Caco-2 (cell line): ENCODE measurements at regions not wholly inside any gene's neighbourhood (a gene's known extent, or its start where the extent isn't known, plus 50 kb on each side); places are given as distances from the start of the nearest gene placed in this dataset.

ENCODE experiments used
- BruUV-seq: library from RNA; stranded (reverse); fragments of 400-500 nt; replicated peaks from 2 replicates; lab custom pipeline; 2021; lab: Mats Ljungman, UMichigan
- CTCF ChIA-PET: fragments of 300-600 bp; sonication (Branson Sonifier 250); formaldehyde crosslinking; loops from one replicate; lab custom pipeline; 2022; ENCODE audit warnings: antibody characterized with exemption; lab: Charles Lee
- POLR2A ChIA-PET: fragments of 300-600 bp; sonication (Branson Sonifier 250); formaldehyde crosslinking; loops from one replicate; lab custom pipeline; 2022; ENCODE audit warnings: antibody characterized with exemption; lab: Charles Lee
- DNase-seq, 2 experiments: peaks; one replicate each; pipeline versions ENCODE4 v3.0.0 to v3.0.0-alpha.2; 2020 to 2022
- H3K27me3 ChIP-seq: replicated peaks from 2 replicates; pipeline ENCODE4 v1.6.0; 2011; ENCODE audit warnings: low read length; ENCODE audit not compliant: control insufficient read depth, insufficient read depth
- H3K36me3 ChIP-seq: 2 replicates; pipeline ENCODE4 v1.5.1; 2011; ENCODE audit warnings: low read length; ENCODE audit not compliant: control insufficient read depth, insufficient read depth
- H3K4me1 ChIP-seq: fragments of 250-450 bp; sonication (Bioruptor Pico); 2 replicates; pipeline ENCODE4 v1.5.1; 2020; ENCODE audit warnings: mild to moderate bottlenecking
- H3K4me3 ChIP-seq: 2 replicates; pipeline ENCODE4 v1.5.1; 2011; ENCODE audit warnings: low read depth, mild to moderate bottlenecking, control low read depth, low read length
- H3K9me3 ChIP-seq: fragments of 250-450 bp; sonication (Bioruptor Pico); 2 replicates; pipeline ENCODE4 v1.5.1; 2020; ENCODE audit warnings: mild to moderate bottlenecking, moderate library complexity
- H3K27ac Mint-ChIP-seq: one replicate; pipeline ENCODE4 v1.8.0; 2022; ENCODE audit warnings: mixed read lengths; ENCODE audit not compliant: unreplicated experiment
- H3K27me3 Mint-ChIP-seq: one replicate; pipeline ENCODE4 v1.8.0; 2022; ENCODE audit warnings: mixed read lengths; ENCODE audit not compliant: insufficient read depth, unreplicated experiment
- H3K36me3 Mint-ChIP-seq: one replicate; pipeline ENCODE4 v1.8.0; 2022; ENCODE audit warnings: mild to moderate bottlenecking, mixed read lengths; ENCODE audit not compliant: insufficient read depth, unreplicated experiment
- H3K4me1 Mint-ChIP-seq: one replicate; pipeline ENCODE4 v1.8.0; 2022; ENCODE audit warnings: low read depth, mixed read lengths; ENCODE audit not compliant: unreplicated experiment
- H3K4me3 Mint-ChIP-seq: one replicate; pipeline ENCODE4 v1.8.0; 2022; ENCODE audit warnings: mild to moderate bottlenecking, moderate library complexity, mixed read lengths; ENCODE audit not compliant: unreplicated experiment
- H3K9me3 Mint-ChIP-seq: one replicate; pipeline ENCODE4 v1.8.0; 2022; ENCODE audit warnings: mixed read lengths; ENCODE audit not compliant: unreplicated experiment
- intact Hi-C: fragments of 100-400 bp; cut with micrococcal nuclease; formaldehyde crosslinking; loops from one replicate; pipeline ENCODE4 v1.10.0; 2022; ENCODE audit not compliant: unreplicated experiment
- TF ChIP-seq, protein P1 (sequence below), 2 experiments: fragments of 200-600 bp in 1 of 2; IDR thresholded peaks; 1 replicate in 1 of 2; 2 replicates in 1 of 2; pipeline versions ENCODE4 v1.5.1 to v1.8.0; 2011 to 2022; ENCODE audit warnings: antibody characterized with exemption in 1 of 2, control low read depth in 1 of 2, inconsistent platforms in 1 of 2, low read depth in 1 of 2, low read length in 1 of 2, mild to moderate bottlenecking in 1 of 2, moderate library complexity in 1 of 2; ENCODE audit not compliant: insufficient read depth in 1 of 2, severe bottlenecking in 1 of 2, unreplicated experiment in 1 of 2

DNA sequence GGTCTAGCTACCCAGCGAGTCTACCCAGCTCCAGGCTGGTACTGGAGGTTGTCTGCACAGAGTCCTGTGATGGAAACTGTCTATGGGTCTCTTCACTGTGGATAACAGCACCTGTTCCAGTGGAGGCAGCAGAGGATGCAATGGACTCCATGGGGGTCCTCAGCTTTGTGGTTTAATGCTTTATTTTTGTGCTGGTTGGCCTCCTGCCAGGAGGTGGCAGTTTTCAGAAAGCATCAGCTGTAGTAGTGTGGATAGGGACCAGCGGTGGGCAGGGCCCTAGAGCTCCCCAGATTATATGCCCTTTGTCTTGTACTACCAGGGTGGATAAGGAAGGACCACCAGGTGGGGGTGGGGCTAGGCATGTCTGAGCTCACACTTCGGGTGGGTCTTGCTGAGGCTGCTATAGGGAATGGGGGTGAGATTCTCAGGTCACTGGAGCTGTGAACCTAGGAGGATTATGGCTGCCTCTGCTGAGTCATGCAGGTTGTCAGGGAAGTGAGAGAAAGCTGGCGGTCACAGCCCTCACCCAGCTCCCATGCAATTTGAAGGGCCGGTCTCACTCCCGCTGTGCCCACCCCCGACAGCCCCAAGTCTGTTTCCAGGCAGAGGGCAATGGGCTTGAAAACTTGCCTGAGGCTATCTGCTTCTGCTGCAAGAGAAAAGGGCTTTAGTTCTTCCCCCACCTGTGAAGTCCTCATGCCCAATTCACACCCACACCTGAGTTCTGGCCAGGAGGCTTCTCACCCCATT, 397.1 kb downstream of the TLE1 start:
- Mint-ChIP-seq H3K27ac (no peak overlapping the region), H3K4me1 (no peaks in the 10 kb centered on the region), H3K36me3 (no peaks in the 10 kb centered on the region), H3K27me3 (no peaks in the 10 kb centered on the region), H3K4me3 (no peak overlapping the region), H3K9me3 (no peaks in the 10 kb centered on the region)
- Histone ChIP-seq H3K9me3 (no peaks in the 10 kb centered on the region), H3K36me3 (no peaks in the 10 kb centered on the region), H3K27me3 (no peaks in the 10 kb centered on the region), H3K4me1 (no peaks in the 10 kb centered on the region), H3K4me3 (no peak overlapping the region)
- ChIA-PET CTCF (no interaction called here), POLR2A (no interaction called here)
- BruUV-seq: no TSS peak
- intact Hi-C loops: no loop called here
- TF ChIP-seq, protein P1, sequence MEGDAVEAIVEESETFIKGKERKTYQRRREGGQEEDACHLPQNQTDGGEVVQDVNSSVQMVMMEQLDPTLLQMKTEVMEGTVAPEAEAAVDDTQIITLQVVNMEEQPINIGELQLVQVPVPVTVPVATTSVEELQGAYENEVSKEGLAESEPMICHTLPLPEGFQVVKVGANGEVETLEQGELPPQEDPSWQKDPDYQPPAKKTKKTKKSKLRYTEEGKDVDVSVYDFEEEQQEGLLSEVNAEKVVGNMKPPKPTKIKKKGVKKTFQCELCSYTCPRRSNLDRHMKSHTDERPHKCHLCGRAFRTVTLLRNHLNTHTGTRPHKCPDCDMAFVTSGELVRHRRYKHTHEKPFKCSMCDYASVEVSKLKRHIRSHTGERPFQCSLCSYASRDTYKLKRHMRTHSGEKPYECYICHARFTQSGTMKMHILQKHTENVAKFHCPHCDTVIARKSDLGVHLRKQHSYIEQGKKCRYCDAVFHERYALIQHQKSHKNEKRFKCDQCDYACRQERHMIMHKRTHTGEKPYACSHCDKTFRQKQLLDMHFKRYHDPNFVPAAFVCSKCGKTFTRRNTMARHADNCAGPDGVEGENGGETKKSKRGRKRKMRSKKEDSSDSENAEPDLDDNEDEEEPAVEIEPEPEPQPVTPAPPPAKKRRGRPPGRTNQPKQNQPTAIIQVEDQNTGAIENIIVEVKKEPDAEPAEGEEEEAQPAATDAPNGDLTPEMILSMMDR (IDR thresholded peaks at IDR 0.05; ENCODE audit: insufficient read depth in 1 of 2, low read depth in 1 of 2, low read length in 1 of 2, severe bottlenecking in 1 of 2, unreplicated experiment in 1 of 2): no peak
- no peak for DNase-seq

DNA sequence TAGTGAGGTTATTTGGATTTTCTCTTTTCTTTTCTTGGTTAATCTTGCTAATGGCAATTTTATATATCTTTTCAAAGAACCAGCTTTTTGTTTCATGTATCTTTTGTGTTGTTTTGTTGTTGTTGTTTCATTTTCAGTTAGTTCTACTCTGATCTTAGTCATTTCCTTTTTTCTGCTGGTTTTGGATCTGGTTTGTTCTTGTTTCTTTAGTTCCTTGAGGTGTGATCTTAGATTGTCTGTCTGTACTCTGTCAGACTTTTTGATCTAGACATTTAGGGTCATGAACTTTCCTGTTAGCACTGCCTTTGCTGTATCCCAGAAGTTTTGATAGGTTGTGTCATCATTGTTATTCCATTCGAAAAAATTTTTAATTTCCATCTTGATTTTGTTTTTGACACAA, 399.7 kb downstream of the TLE1 start:
- Mint-ChIP-seq H3K27me3 (no peaks in the 10 kb centered on the region), H3K27ac (no peak overlapping the region), H3K36me3 (no peaks in the 10 kb centered on the region), H3K4me1 (no peaks in the 10 kb centered on the region), H3K9me3 (no peaks in the 10 kb centered on the region), H3K4me3 (no peak overlapping the region)
- Histone ChIP-seq H3K4me3 (no peak overlapping the region), H3K9me3 (no peaks in the 10 kb centered on the region), H3K27me3 (no peaks in the 10 kb centered on the region), H3K36me3 (no peaks in the 10 kb centered on the region), H3K4me1 (no peaks in the 10 kb centered on the region)
- CTCF ChIA-PET: no interaction called here
- BruUV-seq: no TSS peak
- TF ChIP-seq, protein P1 (IDR thresholded peaks at IDR 0.05; ENCODE audit: insufficient read depth in 1 of 2, low read depth in 1 of 2, low read length in 1 of 2, severe bottlenecking in 1 of 2, unreplicated experiment in 1 of 2): no peak
- DNase-seq: no peak
- POLR2A ChIA-PET: no interaction called here
- intact Hi-C loops: no loop called here

DNA sequence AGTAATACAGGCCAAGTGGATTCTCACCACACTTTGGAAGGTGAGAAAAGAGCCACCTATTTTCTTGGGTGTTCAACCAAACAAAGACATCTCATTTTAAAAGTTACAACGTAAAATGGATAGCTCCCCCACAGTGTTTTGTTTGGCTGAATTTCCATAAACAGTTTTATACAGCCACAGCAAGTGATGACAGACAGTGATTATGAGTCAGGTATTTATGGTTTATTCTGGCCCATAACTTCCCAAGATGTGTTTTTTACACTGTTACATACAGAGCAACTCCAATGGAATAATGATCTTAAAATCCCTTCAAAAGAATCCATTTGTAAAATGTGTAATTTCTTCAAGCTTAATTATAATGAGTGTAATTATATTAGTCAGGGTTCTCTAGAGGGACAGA, 421.3 kb downstream of the TLE1 start:
- Histone ChIP-seq H3K4me1 (no peaks in the 10 kb centered on the region), H3K4me3 (no peak overlapping the region), H3K36me3 (no peaks in the 10 kb centered on the region), H3K27me3 (no peaks in the 10 kb centered on the region), H3K9me3 (no peaks in the 10 kb centered on the region)
- Mint-ChIP-seq H3K4me1 (no peaks in the 10 kb centered on the region), H3K4me3 (no peak overlapping the region), H3K9me3 (no peaks in the 10 kb centered on the region), H3K27ac (no peak overlapping the region), H3K36me3 (no peaks in the 10 kb centered on the region), H3K27me3 (no peaks in the 10 kb centered on the region)
- no TSS peak for BruUV-seq
- no peak for DNase-seq
- ChIA-PET CTCF (no interaction called here), POLR2A (no interaction called here)
- TF ChIP-seq, protein P1 (IDR thresholded peaks at IDR 0.05; ENCODE audit: insufficient read depth in 1 of 2, low read depth in 1 of 2, low read length in 1 of 2, severe bottlenecking in 1 of 2, unreplicated experiment in 1 of 2): no peak
- intact Hi-C loops: no loop called here
